ENCODE measurements at regions not wholly inside any gene's neighbourhood (a gene's known extent, or its start where the extent isn't known, plus 50 kb on each side); places are given as distances from the start of the nearest gene placed in this dataset.

DNA sequence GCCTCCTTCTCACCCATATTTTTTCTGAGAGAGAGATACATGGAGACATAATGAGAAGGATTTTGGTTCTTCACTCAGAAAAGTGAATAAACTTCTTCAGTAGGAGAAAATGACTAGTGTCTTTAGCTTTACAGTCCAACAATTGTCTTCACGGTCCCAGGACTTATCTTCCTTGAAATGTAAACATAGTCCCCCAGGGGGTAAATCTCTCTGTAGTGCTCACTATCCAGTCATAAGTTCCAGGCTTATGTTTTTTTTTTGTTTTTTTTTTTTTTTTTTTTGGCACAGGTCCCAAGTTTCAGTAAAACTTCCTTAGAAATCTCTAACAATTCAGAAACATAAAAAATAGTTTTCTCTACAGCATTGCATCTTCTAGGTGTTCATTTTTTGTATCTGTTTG lies 890.2 kb upstream of the B3GALT2 start:
- ATAC-seq (ENCODE audit: low read depth), result no peak
- Histone ChIP-seq H3K27me3 (ENCODE audit: insufficient read depth, poor library complexity, severe bottlenecking) (no peaks in the 10 kb centered on the region), H3K4me1 (ENCODE audit: insufficient read depth, poor library complexity, severe bottlenecking) (no peaks in the 10 kb centered on the region), H3K9me3 (ENCODE audit: severe bottlenecking) (no peaks in the 10 kb centered on the region), H3K36me3 (ENCODE audit: low read depth) (no peaks in the 10 kb centered on the region), H3K27ac (ENCODE audit: poor library complexity, severe bottlenecking) (no peak overlapping the region), H3K4me3 (ENCODE audit: severe bottlenecking) (no peak overlapping the region)
- TF ChIP-seq, protein P1, sequence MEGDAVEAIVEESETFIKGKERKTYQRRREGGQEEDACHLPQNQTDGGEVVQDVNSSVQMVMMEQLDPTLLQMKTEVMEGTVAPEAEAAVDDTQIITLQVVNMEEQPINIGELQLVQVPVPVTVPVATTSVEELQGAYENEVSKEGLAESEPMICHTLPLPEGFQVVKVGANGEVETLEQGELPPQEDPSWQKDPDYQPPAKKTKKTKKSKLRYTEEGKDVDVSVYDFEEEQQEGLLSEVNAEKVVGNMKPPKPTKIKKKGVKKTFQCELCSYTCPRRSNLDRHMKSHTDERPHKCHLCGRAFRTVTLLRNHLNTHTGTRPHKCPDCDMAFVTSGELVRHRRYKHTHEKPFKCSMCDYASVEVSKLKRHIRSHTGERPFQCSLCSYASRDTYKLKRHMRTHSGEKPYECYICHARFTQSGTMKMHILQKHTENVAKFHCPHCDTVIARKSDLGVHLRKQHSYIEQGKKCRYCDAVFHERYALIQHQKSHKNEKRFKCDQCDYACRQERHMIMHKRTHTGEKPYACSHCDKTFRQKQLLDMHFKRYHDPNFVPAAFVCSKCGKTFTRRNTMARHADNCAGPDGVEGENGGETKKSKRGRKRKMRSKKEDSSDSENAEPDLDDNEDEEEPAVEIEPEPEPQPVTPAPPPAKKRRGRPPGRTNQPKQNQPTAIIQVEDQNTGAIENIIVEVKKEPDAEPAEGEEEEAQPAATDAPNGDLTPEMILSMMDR (IDR thresholded peaks at IDR 0.05; ENCODE audit: poor library complexity, severe bottlenecking), result no peak
- DNase-seq (ENCODE audit: low spot score), result no peak

DNA sequence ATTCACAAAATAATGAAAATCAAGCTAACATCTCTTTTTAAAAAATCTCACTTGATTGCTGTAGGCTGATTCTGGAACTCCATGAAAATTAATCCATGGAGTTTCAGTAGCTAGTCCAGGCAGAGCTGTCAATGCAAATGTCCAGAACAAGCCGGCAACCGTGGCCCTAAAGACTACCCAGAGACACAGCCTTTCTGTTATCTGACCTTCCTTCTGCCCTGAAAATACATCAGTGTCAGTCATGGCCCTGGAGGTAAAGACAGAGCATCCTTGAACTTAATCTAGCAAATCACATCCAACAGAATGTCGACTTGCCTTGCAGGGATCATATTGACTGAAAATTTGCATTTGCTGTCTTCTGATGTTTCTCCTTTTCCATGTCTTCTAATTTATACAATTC lies 887.4 kb upstream of the B3GALT2 start:
- ATAC-seq (ENCODE audit: low read depth) (no peak), DNase-seq (ENCODE audit: low spot score) (no peak)
- H3K4me3 ChIP-seq (ENCODE audit: severe bottlenecking), result no peak overlapping the region
- TF ChIP-seq, protein P1 (IDR thresholded peaks at IDR 0.05; ENCODE audit: poor library complexity, severe bottlenecking), result no peak
- no peak overlapping the region for H3K27ac ChIP-seq (ENCODE audit: poor library complexity, severe bottlenecking)
- no peaks in the 10 kb centered on the region for H3K36me3 ChIP-seq (ENCODE audit: low read depth)
- H3K4me1 ChIP-seq (ENCODE audit: insufficient read depth, poor library complexity, severe bottlenecking), result no peaks in the 10 kb centered on the region
- no peaks in the 10 kb centered on the region for H3K9me3 ChIP-seq (ENCODE audit: severe bottlenecking)
- H3K27me3 ChIP-seq (ENCODE audit: insufficient read depth, poor library complexity, severe bottlenecking), result no peaks in the 10 kb centered on the region

DNA sequence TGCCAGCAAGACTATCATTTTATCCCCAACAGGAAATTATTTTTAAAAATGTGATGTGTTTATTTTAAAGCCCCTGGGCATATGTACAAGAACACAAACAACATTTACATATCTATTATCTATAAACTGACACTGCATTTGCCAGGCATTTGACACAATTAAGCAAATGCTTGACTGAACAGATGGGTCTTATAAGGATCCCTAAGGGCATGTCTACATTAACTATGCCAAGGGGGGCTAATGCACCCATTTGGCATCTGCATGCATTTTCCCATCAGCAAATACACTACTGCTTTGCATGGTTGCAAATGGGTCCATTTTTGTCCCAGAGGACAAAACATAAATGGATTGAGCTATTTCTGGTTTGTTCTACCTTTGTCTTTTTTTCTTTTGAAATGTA lies 884.8 kb upstream of the B3GALT2 start:
- H3K4me1 ChIP-seq (ENCODE audit: insufficient read depth, poor library complexity, severe bottlenecking), result no peaks in the 10 kb centered on the region
- H3K27me3 ChIP-seq (ENCODE audit: insufficient read depth, poor library complexity, severe bottlenecking), result no peaks in the 10 kb centered on the region
- H3K9me3 ChIP-seq (ENCODE audit: severe bottlenecking), result no peaks in the 10 kb centered on the region
- TF ChIP-seq, protein P1 (IDR thresholded peaks at IDR 0.05; ENCODE audit: poor library complexity, severe bottlenecking), result no peak
- no peak overlapping the region for H3K27ac ChIP-seq (ENCODE audit: poor library complexity, severe bottlenecking)
- no peaks in the 10 kb centered on the region for H3K36me3 ChIP-seq (ENCODE audit: low read depth)
- ATAC-seq (ENCODE audit: low read depth) (no peak), DNase-seq (ENCODE audit: low spot score) (no peak)
- H3K4me3 ChIP-seq (ENCODE audit: severe bottlenecking), result no peak overlapping the region

DNA sequence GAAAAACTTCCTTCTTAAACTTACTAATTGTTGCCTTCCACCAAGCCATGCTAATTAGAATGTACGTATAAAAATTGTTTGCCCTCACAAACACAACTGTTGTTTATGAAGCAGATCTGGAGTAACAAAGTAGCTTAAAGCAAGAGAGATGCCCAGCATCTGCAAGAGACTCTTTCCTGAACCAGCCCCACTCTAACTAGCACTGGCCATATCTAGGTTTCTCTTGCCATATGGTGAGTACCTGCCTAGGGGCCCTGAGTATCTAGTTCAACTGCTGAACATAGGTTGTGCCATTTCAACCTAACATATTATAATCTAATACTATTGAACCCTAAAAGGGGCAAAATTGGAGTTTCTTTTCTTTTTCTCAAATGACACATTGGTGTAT lies 883.4 kb upstream of the B3GALT2 start:
- TF ChIP-seq, protein P1 (IDR thresholded peaks at IDR 0.05; ENCODE audit: poor library complexity, severe bottlenecking), result no peak
- Histone ChIP-seq H3K27ac (ENCODE audit: poor library complexity, severe bottlenecking) (no peak overlapping the region), H3K27me3 (ENCODE audit: insufficient read depth, poor library complexity, severe bottlenecking) (no peaks in the 10 kb centered on the region), H3K4me1 (ENCODE audit: insufficient read depth, poor library complexity, severe bottlenecking) (no peaks in the 10 kb centered on the region), H3K9me3 (ENCODE audit: severe bottlenecking) (no peaks in the 10 kb centered on the region), H3K4me3 (ENCODE audit: severe bottlenecking) (no peak overlapping the region), H3K36me3 (ENCODE audit: low read depth) (no peaks in the 10 kb centered on the region)
- DNase-seq (ENCODE audit: low spot score), result no peak
- ATAC-seq (ENCODE audit: low read depth), result no peak

DNA sequence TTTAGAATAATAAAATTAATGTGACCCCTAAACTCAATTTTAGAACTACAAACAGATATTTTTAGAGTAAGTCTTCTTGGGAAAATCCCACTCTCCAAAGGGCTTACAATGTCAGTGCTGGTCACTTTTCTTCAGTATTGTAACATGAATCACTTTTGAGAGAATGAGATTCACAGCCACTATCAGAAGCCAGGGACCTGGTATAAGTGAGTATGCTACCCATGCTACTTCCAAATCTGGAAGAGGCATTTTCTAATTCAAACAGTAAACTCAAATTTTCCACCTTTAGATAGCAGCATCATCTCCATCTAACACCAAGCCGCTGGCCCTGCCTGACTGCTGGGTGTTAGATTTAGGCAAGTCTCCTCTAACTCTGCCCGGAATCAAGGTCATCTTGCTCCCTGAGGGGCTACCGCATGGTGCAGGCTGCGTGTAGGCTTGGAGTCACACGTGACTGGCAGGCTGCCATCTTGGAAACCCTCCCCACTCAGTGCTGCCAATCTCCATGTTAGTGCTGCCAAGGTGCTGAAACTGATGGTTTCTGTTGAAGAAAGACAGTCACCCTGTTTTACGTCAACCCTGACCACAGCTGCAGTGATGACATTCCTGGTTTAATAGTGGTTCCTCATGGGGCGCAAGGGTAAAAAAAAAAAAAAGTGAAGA lies 882.9 kb upstream of the B3GALT2 start:
- DNase-seq (ENCODE audit: low spot score), result no peak
- H3K27me3 ChIP-seq (ENCODE audit: insufficient read depth, poor library complexity, severe bottlenecking), result no peaks in the 10 kb centered on the region
- H3K27ac ChIP-seq (ENCODE audit: poor library complexity, severe bottlenecking), result no peak overlapping the region

More for the DNA sequence above, 882.9 kb upstream of the B3GALT2 start:
- Histone ChIP-seq H3K4me1 (ENCODE audit: insufficient read depth, poor library complexity, severe bottlenecking) (no peaks in the 10 kb centered on the region), H3K36me3 (ENCODE audit: low read depth) (no peaks in the 10 kb centered on the region), H3K9me3 (ENCODE audit: severe bottlenecking) (no peaks in the 10 kb centered on the region), H3K4me3 (ENCODE audit: severe bottlenecking) (no peak overlapping the region)
- TF ChIP-seq, protein P1 (IDR thresholded peaks at IDR 0.05; ENCODE audit: poor library complexity, severe bottlenecking), result no peak
- no peak for ATAC-seq (ENCODE audit: low read depth)

Measured in RWPE2 (cell line).